Lung (tissue), 11 donors: ENCODE measurements at regions not wholly inside any gene's neighbourhood (a gene's known extent, or its start where the extent isn't known, plus 50 kb on each side); places are given as distances from the start of the nearest gene placed in this dataset.

Experiments used
- ATAC-seq: fragments of 200-7000 bp; cut with Tn5 transposase; one replicate; pipeline ENCODE4 v1.9.1; 2020; ENCODE audit warnings: moderate number of reproducible peaks; ENCODE audit not compliant: insufficient read depth, low FRiP score
- DNase-seq, 3 donors: peaks; one replicate each; pipeline ENCODE4 v3.0.0-alpha.2; 2013 to 2017
- H3K27ac ChIP-seq, 2 donors: one replicate each; pipeline ENCODE4 v1.5.1; 2013; ENCODE audit warnings: mild to moderate bottlenecking in 2 of 2, moderate library complexity in 2 of 2, control low read depth in 1 of 2, inconsistent platforms in 1 of 2, low read depth in 1 of 2, low read length in 1 of 2
- H3K27me3 ChIP-seq, 3 donors: one replicate each; pipeline ENCODE4 v1.5.1; 2013; ENCODE audit warnings: low read length in 2 of 3; ENCODE audit not compliant: control insufficient read depth in 3 of 3, insufficient read depth in 3 of 3
- H3K36me3 ChIP-seq, 4 donors: one replicate each; pipeline ENCODE4 v1.5.1; 2013; ENCODE audit warnings: low read length in 4 of 4, mild to moderate bottlenecking in 1 of 4, moderate library complexity in 1 of 4; ENCODE audit not compliant: control insufficient read depth in 4 of 4, insufficient read depth in 4 of 4
- H3K4me1 ChIP-seq, 5 donors: one replicate each; pipeline ENCODE4 v1.5.1; 2013; ENCODE audit warnings: low read length in 5 of 5, mild to moderate bottlenecking in 2 of 5, moderate library complexity in 1 of 5; ENCODE audit not compliant: control insufficient read depth in 5 of 5, insufficient read depth in 5 of 5
- H3K4me3 ChIP-seq: one replicate; pipeline ENCODE4 v1.5.1; 2013; ENCODE audit warnings: mild to moderate bottlenecking, control low read depth, moderate library complexity
- H3K9ac ChIP-seq, 2 donors: one replicate each; pipeline ENCODE4 v1.5.1; 2013; ENCODE audit warnings: low read length in 2 of 2, control low read depth in 1 of 2; ENCODE audit not compliant: insufficient read depth in 1 of 2
- H3K9me3 ChIP-seq, 4 donors: one replicate each; pipeline ENCODE4 v1.5.1; 2013; ENCODE audit warnings: low read length in 3 of 4, mild to moderate bottlenecking in 1 of 4, moderate library complexity in 1 of 4; ENCODE audit not compliant: control insufficient read depth in 4 of 4, insufficient read depth in 3 of 4
- WGBS, 2 donors: extraction: QIAGEN DNeasy Blood & Tissue Kit; methylation state at CpG; one replicate each; pipeline ENCODE4 v1.1.7; 2013; 5-methylcytosine and 5-hydroxymethylcytosine counted together
- TF ChIP-seq, protein P1 (sequence below): IDR thresholded peaks from 2 replicates; pipeline ENCODE4 v1.5.1; 2012; ENCODE audit warnings: mild to moderate bottlenecking; ENCODE audit errors: control extremely low read depth, extremely low read depth
- donor health status: control.
- donor health status: control.
- donor health status: Bipolar disorder and iron deficiency.
- donor health status: healthy.
- donor health status: DM: yes; HTN: yes; CAD: no.

DNA sequence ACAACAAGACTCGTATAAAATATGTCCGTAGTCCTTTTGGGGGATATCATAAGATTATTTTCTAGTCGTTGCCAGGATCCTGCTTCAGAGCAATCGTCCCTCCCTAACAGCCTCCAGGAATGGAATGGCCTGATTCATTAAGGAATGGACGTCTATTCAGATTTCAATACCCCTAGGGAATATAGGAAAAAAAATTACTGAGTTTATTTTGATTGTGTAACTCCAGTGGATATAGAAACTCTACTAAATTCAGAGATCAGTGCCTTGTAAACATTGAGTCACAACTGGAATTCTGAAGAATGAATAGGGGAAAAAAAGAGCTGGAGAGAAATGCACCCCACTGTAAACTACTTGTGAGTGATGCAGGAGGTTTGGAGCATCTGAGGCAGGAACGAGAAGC lies 1171.5 kb upstream of the GOT2 start:
- Histone ChIP-seq H3K36me3 (no peaks in the 10 kb centered on the region), H3K27me3 (peaks cover 0 to 7% (median 0%) of the 10 kb centered on the region in 3 donors), H3K9me3 (no peaks in the 10 kb centered on the region), H3K9ac (no peak overlapping the region), H3K27ac (no peak overlapping the region), H3K4me3 (no peak overlapping the region), H3K4me1 (peaks cover 0 to 3% (median 0%) of the 10 kb centered on the region in 5 donors)
- no peak for ATAC-seq
- 72 to 84% methylated on average over 6 of the region's 6 CpGs for WGBS, 2 donors
- DNase-seq = no peak
- TF ChIP-seq, protein P1, sequence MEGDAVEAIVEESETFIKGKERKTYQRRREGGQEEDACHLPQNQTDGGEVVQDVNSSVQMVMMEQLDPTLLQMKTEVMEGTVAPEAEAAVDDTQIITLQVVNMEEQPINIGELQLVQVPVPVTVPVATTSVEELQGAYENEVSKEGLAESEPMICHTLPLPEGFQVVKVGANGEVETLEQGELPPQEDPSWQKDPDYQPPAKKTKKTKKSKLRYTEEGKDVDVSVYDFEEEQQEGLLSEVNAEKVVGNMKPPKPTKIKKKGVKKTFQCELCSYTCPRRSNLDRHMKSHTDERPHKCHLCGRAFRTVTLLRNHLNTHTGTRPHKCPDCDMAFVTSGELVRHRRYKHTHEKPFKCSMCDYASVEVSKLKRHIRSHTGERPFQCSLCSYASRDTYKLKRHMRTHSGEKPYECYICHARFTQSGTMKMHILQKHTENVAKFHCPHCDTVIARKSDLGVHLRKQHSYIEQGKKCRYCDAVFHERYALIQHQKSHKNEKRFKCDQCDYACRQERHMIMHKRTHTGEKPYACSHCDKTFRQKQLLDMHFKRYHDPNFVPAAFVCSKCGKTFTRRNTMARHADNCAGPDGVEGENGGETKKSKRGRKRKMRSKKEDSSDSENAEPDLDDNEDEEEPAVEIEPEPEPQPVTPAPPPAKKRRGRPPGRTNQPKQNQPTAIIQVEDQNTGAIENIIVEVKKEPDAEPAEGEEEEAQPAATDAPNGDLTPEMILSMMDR = no peak

DNA sequence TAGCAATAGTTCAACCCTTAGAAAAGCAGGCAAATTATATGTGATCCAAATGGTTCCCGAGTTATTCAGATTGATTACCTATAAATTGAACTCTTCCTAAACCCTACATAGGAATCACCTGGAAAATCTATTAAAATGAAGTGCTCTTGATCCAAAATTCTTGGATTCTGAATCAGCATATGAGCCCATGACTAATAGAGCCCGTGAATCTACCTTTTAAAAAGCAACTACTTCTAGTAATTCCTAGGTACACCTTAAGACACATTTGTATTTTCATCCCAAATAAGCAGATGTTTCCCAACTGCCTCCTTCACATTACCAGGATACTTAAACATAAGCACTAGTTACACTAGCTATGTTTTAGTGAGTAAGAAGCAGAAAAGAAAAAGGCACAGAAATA lies 1171.0 kb upstream of the GOT2 start:
- ATAC-seq (no peak), DNase-seq (no peak)
- Histone ChIP-seq H3K4me1 (peaks cover 0 to 3% (median 0%) of the 10 kb centered on the region in 5 donors), H3K4me3 (no peak overlapping the region), H3K36me3 (no peaks in the 10 kb centered on the region), H3K9me3 (no peaks in the 10 kb centered on the region), H3K27ac (no peak overlapping the region), H3K27me3 (peaks cover 0 to 4% (median 0%) of the 10 kb centered on the region in 3 donors), H3K9ac (no peak overlapping the region)
- WGBS, 2 donors = 81 to 85% methylated on average over 2 of the region's 2 CpGs
- TF ChIP-seq, protein P1 = no peak

DNA sequence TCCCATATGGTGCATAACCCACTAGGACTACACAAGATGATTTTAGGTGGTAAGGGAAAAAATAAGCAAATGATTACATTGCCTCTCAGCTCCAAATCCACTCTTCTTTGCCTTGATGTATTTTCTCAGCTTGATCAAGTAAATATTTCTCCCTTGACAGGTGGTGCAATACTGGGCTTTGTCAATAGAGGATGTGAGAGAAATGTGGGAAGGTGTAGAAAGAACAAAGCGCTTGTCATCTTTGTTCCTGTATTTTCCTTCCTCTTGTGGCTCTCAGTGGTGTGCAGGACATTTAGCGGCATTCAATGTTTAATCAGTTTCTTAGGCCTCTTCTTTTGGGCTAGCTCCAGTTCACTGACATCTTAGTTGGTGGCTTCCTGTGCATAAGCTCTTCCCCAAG lies 1165.8 kb upstream of the GOT2 start:
- Histone ChIP-seq H3K4me1 (no peaks in the 10 kb centered on the region), H3K36me3 (no peaks in the 10 kb centered on the region), H3K9me3 (no peaks in the 10 kb centered on the region), H3K27me3 (no peaks in the 10 kb centered on the region), H3K4me3 (no peak overlapping the region), H3K9ac (no peak overlapping the region), H3K27ac (no peak overlapping the region)
- TF ChIP-seq, protein P1 = no peak
- ATAC-seq (no peak), DNase-seq (no peak)
- WGBS, 2 donors = 51 to 65% methylated on average over 2 of the region's 2 CpGs

DNA sequence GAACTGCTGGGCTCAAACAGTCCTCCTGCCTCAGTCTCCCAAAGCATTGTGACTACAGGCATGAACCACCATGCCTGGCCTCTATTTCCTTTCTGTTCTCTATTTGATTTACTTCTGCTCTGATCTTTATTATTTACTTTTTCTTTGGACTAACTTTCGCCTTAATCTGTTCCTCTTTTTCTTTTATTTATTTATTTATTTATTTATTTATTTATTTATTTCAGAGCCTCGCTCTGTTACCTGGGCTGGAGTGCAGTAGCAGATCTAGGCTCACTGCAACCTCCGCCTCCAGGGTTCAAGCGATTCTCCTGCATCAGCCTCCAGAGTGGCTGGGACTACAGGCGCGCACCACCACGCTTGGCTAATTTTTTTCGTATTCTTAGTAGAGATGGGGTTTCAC lies 1158.3 kb upstream of the GOT2 start:
- H3K9ac ChIP-seq = no peak overlapping the region
- no peaks in the 10 kb centered on the region for H3K4me1 ChIP-seq
- H3K27me3 ChIP-seq = no peaks in the 10 kb centered on the region
- no peak for DNase-seq
- WGBS, 2 donors = 95 to 98% methylated on average over 8 of the region's 8 CpGs
- no peak overlapping the region for H3K27ac ChIP-seq
- H3K36me3 ChIP-seq = no peaks in the 10 kb centered on the region
- ATAC-seq = no peak
- TF ChIP-seq, protein P1 = no peak
- no peak overlapping the region for H3K4me3 ChIP-seq
- H3K9me3 ChIP-seq = peaks cover 0 to 3% (median 1%) of the 10 kb centered on the region in 4 donors
